GM18909 (cell line): ENCODE measurements at regions not wholly inside any gene's neighbourhood (a gene's known extent, or its start where the extent isn't known, plus 50 kb on each side); places are given as distances from the start of the nearest gene placed in this dataset.
A peak's percentile ranks its signal among the peaks of the same experiment; 100 is the strongest.

Experiments
- ATAC-seq: cut with Tn5 transposase; IDR thresholded peaks from one replicate; pipeline ENCODE4 v1.9.1; 2021; ENCODE audit warnings: mild to moderate bottlenecking; ENCODE audit not compliant: unreplicated experiment, poor library complexity

DNA sequence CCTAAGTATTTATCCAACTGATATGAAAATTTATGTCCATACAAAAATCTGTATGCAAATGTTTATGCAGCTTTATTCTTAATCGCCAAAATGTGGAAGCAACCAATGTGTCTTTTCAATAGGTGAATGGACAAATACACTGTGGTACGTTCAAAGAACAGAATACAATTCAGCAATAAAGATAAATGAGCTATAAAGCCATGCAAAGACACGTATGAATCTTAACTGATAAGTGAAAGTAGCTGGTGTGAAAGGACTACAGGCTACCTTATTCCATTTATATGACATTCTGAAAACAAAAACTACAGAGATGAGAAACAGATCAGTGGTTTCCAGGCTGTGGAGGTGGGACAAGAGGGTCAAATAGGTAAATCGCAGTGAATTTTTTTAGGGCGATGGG, 419.6 kb upstream of the B3GALT2 start:
- no peak for ATAC-seq

GRCh38 chr1:193602705-193603104, 416.3 kb upstream of the B3GALT2 start:
- ATAC-seq: no peak

- no peak for ATAC-seq
Measured at GRCh38 chr1:193593147-193593885, 406.9 kb upstream of the B3GALT2 start.

DNA sequence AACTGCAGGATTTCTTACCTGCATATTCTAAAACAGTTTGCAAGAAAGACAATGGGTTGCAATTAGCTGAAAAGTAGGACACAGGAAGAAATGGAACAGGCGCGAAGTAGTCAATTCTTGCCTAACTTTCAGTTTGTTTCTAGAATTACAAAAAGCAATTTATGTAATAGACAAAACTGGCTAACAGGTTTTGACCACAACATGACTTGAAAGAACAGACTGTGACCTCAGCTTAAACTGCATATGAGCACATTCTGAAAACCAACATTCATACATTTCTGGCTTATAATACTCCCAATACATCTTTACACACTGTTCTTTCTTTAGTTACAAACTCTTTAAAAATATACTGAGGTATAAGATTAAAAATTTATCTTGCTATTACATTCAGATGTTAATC, 405.9 kb upstream of the B3GALT2 start:
- ATAC-seq: no peak

GRCh38 chr1:193590102-193590501, 403.7 kb upstream of the B3GALT2 start:
- ATAC-seq: no peak

GRCh38 chr1:193589597-193590040, 403.2 kb upstream of the B3GALT2 start:
- no peak for ATAC-seq

DNA sequence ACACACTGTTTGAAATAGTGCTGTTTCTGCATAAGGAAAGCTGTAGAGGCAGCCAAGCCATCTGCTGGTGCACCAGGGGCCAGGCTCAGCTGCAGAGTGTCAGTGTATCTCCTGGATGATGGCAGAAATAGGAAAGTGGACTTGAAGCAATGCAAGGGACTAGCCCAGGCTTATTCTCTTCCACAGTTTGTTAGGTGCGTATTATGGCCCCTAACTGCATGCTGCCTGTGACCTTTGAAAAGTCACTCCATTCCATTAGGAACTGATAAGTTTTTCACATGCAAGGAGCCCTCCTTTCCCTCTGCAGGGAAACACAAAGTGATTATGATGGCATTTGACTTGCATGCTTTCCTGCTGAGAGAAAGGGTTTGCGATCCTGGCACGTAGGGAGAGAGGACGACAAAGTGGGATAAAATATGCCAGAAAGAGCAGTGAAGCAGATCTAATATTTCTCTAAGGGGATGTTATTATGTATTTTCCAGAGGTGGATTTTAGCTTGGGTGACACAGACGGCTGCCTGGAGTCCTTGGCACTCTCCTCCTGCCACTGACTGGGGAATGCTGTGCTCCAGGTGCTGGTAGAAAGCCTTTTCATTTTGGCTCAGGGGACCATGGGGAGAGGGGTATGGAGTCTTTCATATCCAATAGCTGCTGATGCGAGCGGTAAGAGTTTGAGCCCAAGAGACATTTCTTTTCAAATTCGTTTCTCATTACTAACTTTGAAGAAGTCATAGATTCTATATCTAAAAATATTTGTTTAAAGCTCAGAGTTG, 402.1 kb upstream of the B3GALT2 start:
- no peak for ATAC-seq

- ATAC-seq: no peak
Measured at GRCh38 chr1:193584731-193585239, 398.4 kb upstream of the B3GALT2 start.

- ATAC-seq: no peak
Measured at GRCh38 chr1:193581341-193581740, 394.9 kb upstream of the B3GALT2 start.

GRCh38 chr1:193580419-193580818, 394.0 kb upstream of the B3GALT2 start:
- no peak for ATAC-seq

GRCh38 chr1:193579323-193579722, 392.9 kb upstream of the B3GALT2 start:
- no peak for ATAC-seq

DNA sequence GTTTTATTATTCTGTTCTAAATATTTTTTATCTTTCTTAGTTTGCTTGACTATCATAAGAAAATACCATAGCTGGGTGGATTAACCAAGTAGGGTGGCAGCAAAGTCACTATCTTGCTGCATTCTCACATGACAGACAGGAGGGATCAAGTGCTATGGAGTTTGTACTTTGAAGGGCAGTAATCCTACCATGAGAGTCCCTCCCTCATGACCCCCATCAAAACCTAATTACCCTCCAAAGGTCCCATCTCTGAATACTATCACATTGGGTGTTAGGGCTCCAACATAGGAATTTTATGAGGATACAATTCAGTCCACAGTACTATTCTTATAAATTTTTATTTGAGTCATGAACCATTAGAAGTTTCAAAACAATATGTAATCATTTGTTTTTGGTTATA, 388.5 kb upstream of the B3GALT2 start:
- no peak for ATAC-seq

DNA sequence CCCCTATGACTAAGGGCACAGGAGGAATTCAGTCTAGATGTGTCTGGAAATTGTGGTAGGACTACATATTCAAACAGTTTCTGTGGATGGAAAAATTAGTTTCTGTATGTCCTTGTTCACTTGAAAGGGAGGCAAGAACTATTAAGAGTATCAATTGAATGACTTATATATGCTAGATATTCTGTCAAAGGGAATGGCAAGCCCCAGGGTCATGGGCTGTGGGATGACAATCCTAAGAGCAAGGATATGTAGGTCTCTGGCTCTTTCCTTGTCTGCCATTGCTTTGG, 383.5 kb upstream of the B3GALT2 start:
- no peak for ATAC-seq

DNA sequence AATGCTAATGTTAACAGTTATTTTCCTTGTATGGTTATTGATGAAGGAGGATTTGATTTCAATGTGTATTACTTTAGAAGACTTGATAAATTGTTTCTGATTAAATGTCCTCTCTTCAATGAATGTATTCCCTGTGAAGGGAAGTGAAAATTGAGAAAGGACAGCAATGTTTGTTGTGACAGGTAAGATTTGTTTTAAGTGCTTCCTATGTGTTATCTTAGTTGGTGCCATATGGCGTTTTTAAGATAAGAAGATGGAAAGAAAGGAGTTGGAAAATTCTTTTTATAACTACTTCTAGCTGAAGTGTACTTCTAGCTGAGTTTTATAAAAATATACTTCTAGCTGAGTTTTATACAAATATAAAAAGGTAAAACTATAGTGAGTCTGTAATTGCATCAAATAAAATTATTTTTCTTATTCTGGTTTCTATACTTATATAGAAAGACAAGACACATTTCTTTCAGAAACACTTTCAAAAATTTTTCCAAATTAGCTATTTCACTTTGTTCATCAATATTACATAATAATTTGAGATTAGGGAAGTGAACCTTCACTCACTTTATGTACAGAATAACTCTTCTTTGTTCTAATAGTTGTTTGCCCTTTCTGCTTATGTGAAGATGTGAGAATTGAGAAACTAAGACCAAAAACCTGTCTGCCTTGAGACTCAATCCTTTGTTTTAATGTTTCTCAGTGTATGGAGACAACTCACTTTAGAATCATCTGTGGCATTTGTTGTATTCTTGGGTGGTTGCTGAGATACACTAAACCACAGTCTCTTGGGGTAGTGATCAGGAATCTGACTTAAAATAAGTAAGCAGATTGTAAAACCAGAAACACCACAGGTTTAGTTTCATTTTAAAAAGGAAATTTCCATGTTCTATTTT, 382.9 kb upstream of the B3GALT2 start:
- peak; percentile 79 for ATAC-seq

DNA sequence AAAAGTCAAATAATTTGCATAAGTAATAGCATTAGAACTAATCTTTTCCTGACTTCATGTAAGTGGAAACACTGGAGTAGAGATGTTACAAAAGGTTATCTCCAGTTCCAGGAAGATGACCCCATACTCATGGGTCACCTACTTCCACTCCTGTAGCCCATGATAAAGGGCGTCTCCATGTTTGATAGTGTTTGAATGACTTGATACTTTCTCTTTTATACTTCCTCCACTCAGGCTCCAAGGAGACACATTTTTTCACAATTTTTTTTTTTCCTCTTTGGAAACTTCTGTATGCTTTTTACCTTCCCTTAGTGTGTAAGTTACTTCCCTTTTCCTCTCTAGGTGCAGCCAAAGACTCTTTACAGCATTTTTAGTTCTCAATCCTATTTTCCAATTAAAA, 382.1 kb upstream of the B3GALT2 start:
- no peak for ATAC-seq

DNA sequence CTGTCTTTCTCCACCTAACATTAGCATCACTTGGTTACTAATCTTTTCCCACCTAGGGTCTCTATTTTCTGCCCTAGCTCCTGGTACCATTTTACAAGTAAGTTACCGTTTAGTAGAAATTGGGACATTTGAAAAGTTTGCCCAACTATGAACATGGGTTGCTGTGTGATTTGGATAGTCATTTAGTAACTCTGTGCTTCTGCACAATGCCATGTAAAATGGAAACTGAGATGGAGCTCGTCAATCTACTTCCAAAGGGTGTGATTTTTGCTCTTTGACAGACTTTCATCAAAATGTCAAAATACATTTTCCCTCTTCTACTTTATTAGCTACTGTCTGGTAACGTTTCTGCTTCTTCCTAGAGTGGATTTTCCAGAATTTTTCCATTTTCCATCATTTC, 381.5 kb upstream of the B3GALT2 start:
- ATAC-seq: no peak

- ATAC-seq: no peak
Measured at GRCh38 chr1:193566735-193567134, 380.3 kb upstream of the B3GALT2 start.

GRCh38 chr1:193565971-193566577, 379.7 kb upstream of the B3GALT2 start:
- ATAC-seq: no peak

- ATAC-seq: no peak
Measured at GRCh38 chr1:193562121-193562520, 375.7 kb upstream of the B3GALT2 start.

GRCh38 chr1:193558491-193559028, 372.1 kb upstream of the B3GALT2 start:
- no peak for ATAC-seq
